ENCODE measurements at regions not wholly inside any gene's neighbourhood (a gene's known extent, or its start where the extent isn't known, plus 50 kb on each side); places are given as distances from the start of the nearest gene placed in this dataset.

- Mint-ChIP-seq H3K27ac (no peak overlapping the region), H3K27me3 (no peaks in the 10 kb centered on the region), H3K4me1 (no peaks in the 10 kb centered on the region), H3K9me3 (ENCODE audit: insufficient read depth) (no peaks in the 10 kb centered on the region), H3K4me3 (no peak overlapping the region)
- intact Hi-C loops (cut with micrococcal nuclease), result no loop called here
- WGBS (ENCODE audit: insufficient coverage), result 100% methylated on average over 1 of the region's 1 CpG
- Histone ChIP-seq H3K27me3 (replicated peaks in 1 of 4; ENCODE audit: control extremely low read depth in 1 of 4, control insufficient read depth in 3 of 4, insufficient read depth in 4 of 4, low read length in 3 of 4) (no peaks in the 10 kb centered on the region), H2AFZ (ENCODE audit: insufficient read depth, low read depth, low read length, poor library complexity, severe bottlenecking) (no peak overlapping the region), H3K4me3 (ENCODE audit: control extremely low read depth in 1 of 5, extremely low read depth in 1 of 5, insufficient read depth in 1 of 5, low read depth in 2 of 5, low read length in 4 of 5) (no peak overlapping the region), H3K4me1 (ENCODE audit: control insufficient read depth in 2 of 2, insufficient read depth in 2 of 2, low read length in 2 of 2) (no peaks in the 10 kb centered on the region), H3K36me3 (replicated peaks in 1 of 2; ENCODE audit: control extremely low read depth in 1 of 2, control insufficient read depth in 1 of 2, extremely low read depth in 1 of 2, insufficient read depth in 2 of 2, low read length in 1 of 2) (no peaks in the 10 kb centered on the region), H3K9ac (ENCODE audit: low read length) (no peak overlapping the region), H3K4me2 (replicated peaks; ENCODE audit: low read depth, low read length, poor library complexity, severe bottlenecking) (no peak overlapping the region), H3K79me2 (ENCODE audit: control insufficient read depth, insufficient read depth, low read length) (no peaks in the 10 kb centered on the region), H3K27ac (ENCODE audit: low read length in 2 of 2) (no peak overlapping the region), H3K9me3 (ENCODE audit: control extremely low read depth in 1 of 3, control insufficient read depth in 2 of 3, insufficient read depth in 1 of 3, low read length in 2 of 3) (peaks cover 0 to 6% (median 0%) of the 10 kb centered on the region in 3 donors), H4K20me1 (ENCODE audit: control insufficient read depth, insufficient read depth, low read length, poor library complexity, severe bottlenecking) (no peaks in the 10 kb centered on the region)
- ChIA-PET POLR2A (no interaction called here), CTCF (no interaction called here)
- ATAC-seq (ENCODE audit: low read depth) (no peak), DNase-seq (no peak)
- TF ChIP-seq CTCF (IDR thresholded peaks at IDR 0.05), result no peak
- no peak for TF ChIP-seq EZH2 (IDR thresholded peaks at IDR 0.05; ENCODE audit: borderline replicate concordance, insufficient read depth, low read depth, low read length, poor library complexity, severe bottlenecking)
These were observed 585.9 kb upstream of the NRP1 start for GRCh38 chr10:33920351-33920750.

- Histone ChIP-seq H3K79me2 (ENCODE audit: control insufficient read depth, insufficient read depth, low read length) (no peaks in the 10 kb centered on the region), H3K4me3 (ENCODE audit: control extremely low read depth in 1 of 5, extremely low read depth in 1 of 5, insufficient read depth in 1 of 5, low read depth in 2 of 5, low read length in 4 of 5) (no peak overlapping the region), H3K9ac (ENCODE audit: low read length) (no peak overlapping the region), H2AFZ (ENCODE audit: insufficient read depth, low read depth, low read length, poor library complexity, severe bottlenecking) (no peak overlapping the region), H4K20me1 (ENCODE audit: control insufficient read depth, insufficient read depth, low read length, poor library complexity, severe bottlenecking) (no peaks in the 10 kb centered on the region), H3K9me3 (ENCODE audit: control extremely low read depth in 1 of 3, control insufficient read depth in 2 of 3, insufficient read depth in 1 of 3, low read length in 2 of 3) (peaks cover 0 to 6% (median 0%) of the 10 kb centered on the region in 3 donors), H3K4me1 (ENCODE audit: control insufficient read depth in 2 of 2, insufficient read depth in 2 of 2, low read length in 2 of 2) (no peaks in the 10 kb centered on the region), H3K27me3 (replicated peaks in 1 of 4; ENCODE audit: control extremely low read depth in 1 of 4, control insufficient read depth in 3 of 4, insufficient read depth in 4 of 4, low read length in 3 of 4) (no peaks in the 10 kb centered on the region), H3K4me2 (replicated peaks; ENCODE audit: low read depth, low read length, poor library complexity, severe bottlenecking) (no peak overlapping the region), H3K27ac (ENCODE audit: low read length in 2 of 2) (no peak overlapping the region), H3K36me3 (replicated peaks in 1 of 2; ENCODE audit: control extremely low read depth in 1 of 2, control insufficient read depth in 1 of 2, extremely low read depth in 1 of 2, insufficient read depth in 2 of 2, low read length in 1 of 2) (no peaks in the 10 kb centered on the region)
- H3K27ac Mint-ChIP-seq, result no peak overlapping the region
- no peaks in the 10 kb centered on the region for H3K9me3 Mint-ChIP-seq (ENCODE audit: insufficient read depth)
- ChIA-PET CTCF (no interaction called here), POLR2A (no interaction called here)
- WGBS (ENCODE audit: insufficient coverage), result 80% methylated on average over 1 of the region's 1 CpG
- intact Hi-C loops (cut with micrococcal nuclease), result no loop called here
- no peaks in the 10 kb centered on the region for H3K27me3 Mint-ChIP-seq
- H3K4me3 Mint-ChIP-seq, result no peak overlapping the region
- TF ChIP-seq CTCF (IDR thresholded peaks at IDR 0.05) (no peak), EZH2 (IDR thresholded peaks at IDR 0.05; ENCODE audit: borderline replicate concordance, insufficient read depth, low read depth, low read length, poor library complexity, severe bottlenecking) (no peak)
- ATAC-seq (ENCODE audit: low read depth), result no peak
- H3K4me1 Mint-ChIP-seq, result no peaks in the 10 kb centered on the region
- no peak for DNase-seq
These were observed 584.8 kb upstream of the NRP1 start for GRCh38 chr10:33919244-33919643.

Measured in B cell (primary cell).